Breast epithelium (tissue), 4 donors: ENCODE measurements at regions not wholly inside any gene's neighbourhood (a gene's known extent, or its start where the extent isn't known, plus 50 kb on each side); places are given as distances from the start of the nearest gene placed in this dataset.

ENCODE experiments used
- DNase-seq, 2 donors: peaks; one replicate each; pipeline ENCODE4 v3.0.0-alpha.2; 2019; ENCODE audit warnings: low spot score in 2 of 2
- H3K27ac ChIP-seq, 2 donors: fragments of 200-600 bp; sonication (generic) in 1 of 2; one replicate each; pipeline ENCODE4 v1.5.1; 2016 to 2019; ENCODE audit warnings: mild to moderate bottlenecking in 1 of 2
- H3K27me3 ChIP-seq, 2 donors: fragments of 200-600 bp; sonication (generic) in 1 of 2; one replicate each; pipeline versions ENCODE4 v1.5.1 to v1.6.0; 2017 to 2019; ENCODE audit warnings: control low read depth in 1 of 2, mild to moderate bottlenecking in 1 of 2
- H3K36me3 ChIP-seq: fragments of 200-600 bp; one replicate; pipeline ENCODE4 v1.5.1; 2019
- H3K4me1 ChIP-seq, 2 donors: fragments of 200-600 bp; sonication (generic); one replicate each; pipeline ENCODE4 v1.5.1; 2016 to 2019; ENCODE audit warnings: control low read depth in 1 of 2
- H3K4me3 ChIP-seq, 3 donors: fragments of 200-600 bp; sonication (generic); 1 replicate in 2 of 3; 2 replicates in 1 of 3; pipeline ENCODE4 v1.5.1; 2016 to 2019; ENCODE audit warnings: mild to moderate bottlenecking in 3 of 3, moderate library complexity in 2 of 3
- H3K9me3 ChIP-seq, 2 donors: fragments of 200-600 bp; sonication (generic) in 1 of 2; one replicate each; pipeline ENCODE4 v1.5.1; 2016 to 2019; ENCODE audit warnings: control low read depth in 1 of 2
- POLR2A ChIP-seq: fragments of 450-650 bp; IDR thresholded peaks from one replicate; pipeline ENCODE4 v1.6.1; 2016; ENCODE audit warnings: antibody characterized with exemption, mild to moderate bottlenecking, moderate library complexity
- POLR2AphosphoS5 ChIP-seq, 3 donors: sonication (generic); formaldehyde crosslinking; IDR thresholded peaks; one replicate each; pipeline ENCODE4 v1.6.1; 2017; ENCODE audit warnings: antibody characterized with exemption in 3 of 3
- intact Hi-C: fragments of 100-400 bp; cut with DNase I; formaldehyde crosslinking; loops from one replicate; pipeline ENCODE4 v1.15.1; 2023; ENCODE audit warnings: low total_unique reads
- TF ChIP-seq, protein P1 (sequence below), 3 donors: fragments of 450-650 bp; IDR thresholded peaks; one replicate each; pipeline ENCODE4 v1.5.1; 2016 to 2017; ENCODE audit warnings: antibody characterized with exemption in 3 of 3, mild to moderate bottlenecking in 3 of 3, moderate library complexity in 3 of 3

DNA sequence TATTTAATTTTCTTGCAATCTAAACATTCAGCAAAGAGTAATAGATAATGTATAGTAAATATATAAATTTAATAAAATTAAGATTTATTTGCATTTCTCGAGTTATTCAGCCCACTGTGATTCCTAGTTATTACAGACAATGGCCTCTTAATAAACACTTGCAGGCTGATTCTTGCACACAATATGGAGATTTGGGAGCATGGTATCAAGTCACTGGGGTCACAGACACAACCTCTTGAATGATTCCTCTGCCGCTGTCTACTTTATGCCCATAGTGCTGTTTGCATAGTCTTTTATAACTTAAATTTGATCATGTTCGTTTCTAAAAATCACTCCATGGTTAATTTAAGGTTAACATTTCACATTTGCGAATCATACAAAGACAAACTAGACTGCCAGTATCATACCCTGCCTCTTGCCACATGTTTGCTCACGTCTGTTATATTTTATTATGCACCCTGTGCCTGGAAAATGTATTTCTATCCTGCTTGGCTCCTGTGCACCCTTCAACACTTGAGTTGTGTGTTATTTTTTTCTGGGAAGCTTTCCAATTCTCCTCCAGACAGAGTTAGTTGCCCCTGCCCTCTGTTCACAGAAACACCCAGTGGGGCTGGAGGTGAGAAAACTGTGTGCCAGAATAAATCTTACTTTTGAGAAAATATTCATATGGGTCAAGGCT lies 206.3 kb upstream of the ROBO1 start:
- H3K36me3 ChIP-seq: no peaks in the 10 kb centered on the region
- no peaks in the 10 kb centered on the region for H3K27me3 ChIP-seq
- H3K9me3 ChIP-seq: no peaks in the 10 kb centered on the region
- DNase-seq: no peak
- H3K4me3 ChIP-seq: no peak overlapping the region
- TF ChIP-seq, protein P1, sequence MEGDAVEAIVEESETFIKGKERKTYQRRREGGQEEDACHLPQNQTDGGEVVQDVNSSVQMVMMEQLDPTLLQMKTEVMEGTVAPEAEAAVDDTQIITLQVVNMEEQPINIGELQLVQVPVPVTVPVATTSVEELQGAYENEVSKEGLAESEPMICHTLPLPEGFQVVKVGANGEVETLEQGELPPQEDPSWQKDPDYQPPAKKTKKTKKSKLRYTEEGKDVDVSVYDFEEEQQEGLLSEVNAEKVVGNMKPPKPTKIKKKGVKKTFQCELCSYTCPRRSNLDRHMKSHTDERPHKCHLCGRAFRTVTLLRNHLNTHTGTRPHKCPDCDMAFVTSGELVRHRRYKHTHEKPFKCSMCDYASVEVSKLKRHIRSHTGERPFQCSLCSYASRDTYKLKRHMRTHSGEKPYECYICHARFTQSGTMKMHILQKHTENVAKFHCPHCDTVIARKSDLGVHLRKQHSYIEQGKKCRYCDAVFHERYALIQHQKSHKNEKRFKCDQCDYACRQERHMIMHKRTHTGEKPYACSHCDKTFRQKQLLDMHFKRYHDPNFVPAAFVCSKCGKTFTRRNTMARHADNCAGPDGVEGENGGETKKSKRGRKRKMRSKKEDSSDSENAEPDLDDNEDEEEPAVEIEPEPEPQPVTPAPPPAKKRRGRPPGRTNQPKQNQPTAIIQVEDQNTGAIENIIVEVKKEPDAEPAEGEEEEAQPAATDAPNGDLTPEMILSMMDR (IDR thresholded peaks at IDR 0.05): no peak
- no peak for TF ChIP-seq POLR2AphosphoS5 (IDR thresholded peaks at IDR 0.05)
- no peak for TF ChIP-seq POLR2A
- no peaks in the 10 kb centered on the region for H3K4me1 ChIP-seq
- intact Hi-C loops: no loop called here
- H3K27ac ChIP-seq: no peak overlapping the region

DNA sequence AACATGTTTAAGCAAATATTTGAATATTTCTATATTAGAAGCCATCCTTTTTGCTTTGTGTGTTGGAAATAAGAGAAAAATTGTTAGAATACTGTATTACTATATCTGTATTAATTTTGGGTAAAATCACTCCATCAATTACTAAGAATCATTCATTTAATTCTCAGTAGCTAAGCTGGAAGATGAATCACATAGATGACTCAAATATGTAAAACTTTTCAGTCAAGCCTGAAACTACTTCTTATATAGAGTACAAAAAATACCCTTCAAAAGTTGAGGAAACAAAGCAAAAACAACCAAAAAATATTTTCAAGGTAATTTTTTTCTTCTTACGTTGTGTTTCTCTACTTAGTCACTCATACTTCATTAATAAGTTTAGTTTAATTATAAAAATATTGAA lies 205.7 kb upstream of the ROBO1 start:
- Histone ChIP-seq H3K27me3 (no peaks in the 10 kb centered on the region), H3K4me3 (no peak overlapping the region), H3K4me1 (no peaks in the 10 kb centered on the region), H3K9me3 (no peaks in the 10 kb centered on the region), H3K27ac (no peak overlapping the region), H3K36me3 (no peaks in the 10 kb centered on the region)
- no peak for DNase-seq
- intact Hi-C loops: no loop called here
- no peak for TF ChIP-seq POLR2A
- TF ChIP-seq POLR2AphosphoS5 (IDR thresholded peaks at IDR 0.05): no peak
- TF ChIP-seq, protein P1 (IDR thresholded peaks at IDR 0.05): no peak

DNA sequence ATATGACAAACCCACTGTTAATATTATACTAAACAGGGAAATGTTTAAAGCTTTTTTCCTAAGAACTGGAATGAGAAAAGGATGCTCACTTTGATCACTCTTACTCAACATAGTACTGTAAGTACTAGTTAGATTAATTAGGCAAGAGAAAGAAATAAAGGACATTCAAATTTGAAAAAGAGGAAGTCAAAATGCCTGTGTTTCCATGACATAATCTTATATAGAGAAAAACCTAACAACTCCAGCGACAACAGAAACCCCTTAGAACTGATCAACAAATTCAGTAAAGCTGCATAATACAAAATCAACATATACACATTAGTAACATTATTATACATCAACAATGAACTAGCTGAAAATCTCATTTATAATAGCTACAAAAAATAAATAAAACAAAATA lies 200.6 kb upstream of the ROBO1 start:
- H3K4me1 ChIP-seq: no peaks in the 10 kb centered on the region
- TF ChIP-seq, protein P1 (IDR thresholded peaks at IDR 0.05): no peak
- TF ChIP-seq POLR2AphosphoS5 (IDR thresholded peaks at IDR 0.05): no peak
- no peak for TF ChIP-seq POLR2A
- H3K9me3 ChIP-seq: peaks cover 0 to 7% of the 10 kb centered on the region in 2 donors
- H3K36me3 ChIP-seq: no peaks in the 10 kb centered on the region
- H3K27me3 ChIP-seq: no peaks in the 10 kb centered on the region
- H3K4me3 ChIP-seq: no peak overlapping the region
- intact Hi-C loops: no loop called here
- no peak for DNase-seq
- H3K27ac ChIP-seq: no peak overlapping the region

DNA sequence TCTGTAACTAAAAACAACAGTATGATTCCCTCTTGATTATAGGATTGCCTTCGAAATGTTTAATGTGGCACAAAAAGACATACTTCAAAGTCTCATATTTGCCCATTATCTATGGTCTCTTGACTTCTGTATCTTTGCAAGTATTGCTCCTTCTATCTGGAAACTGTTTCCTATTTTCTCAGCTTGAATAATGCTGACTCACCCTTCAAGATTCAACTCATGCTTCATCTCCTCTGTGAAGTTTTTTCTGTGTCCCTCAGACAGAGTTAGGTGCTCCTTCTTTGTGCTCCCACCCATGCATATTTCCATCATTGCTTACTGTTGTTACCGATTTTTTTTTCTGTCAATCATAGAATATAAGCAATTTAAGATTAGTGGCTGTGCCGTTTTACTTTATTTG lies 192.8 kb upstream of the ROBO1 start:
- DNase-seq: no peak
- H3K27me3 ChIP-seq: no peaks in the 10 kb centered on the region
- no peak overlapping the region for H3K27ac ChIP-seq
- no peaks in the 10 kb centered on the region for H3K36me3 ChIP-seq
- TF ChIP-seq POLR2A: no peak
- no peak for TF ChIP-seq POLR2AphosphoS5 (IDR thresholded peaks at IDR 0.05)
- TF ChIP-seq, protein P1 (IDR thresholded peaks at IDR 0.05): no peak
- H3K4me1 ChIP-seq: no peaks in the 10 kb centered on the region
- H3K9me3 ChIP-seq: peaks cover 0 to 7% of the 10 kb centered on the region in 2 donors
- intact Hi-C loops: no loop called here
- no peak overlapping the region for H3K4me3 ChIP-seq

DNA sequence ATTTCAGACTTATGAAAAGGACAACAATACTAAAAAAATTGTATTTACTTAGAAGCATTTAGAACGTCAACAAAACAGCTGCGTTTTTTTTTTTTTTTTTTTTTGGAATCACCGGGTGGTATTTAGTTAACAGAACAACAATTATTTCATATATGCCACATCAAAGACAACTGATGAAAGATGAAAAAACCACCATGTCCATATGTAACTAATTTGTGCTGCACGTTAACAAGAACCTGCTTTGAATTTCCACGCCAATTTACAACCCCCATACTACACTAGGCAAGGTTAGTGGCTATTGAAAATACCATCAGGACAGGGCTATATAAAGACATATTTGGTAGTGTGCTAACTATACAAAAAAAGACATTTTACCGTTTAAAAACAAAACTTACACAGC lies 189.3 kb upstream of the ROBO1 start:
- TF ChIP-seq, protein P1 (IDR thresholded peaks at IDR 0.05): no peak
- TF ChIP-seq POLR2AphosphoS5 (IDR thresholded peaks at IDR 0.05) (no peak), POLR2A (no peak)
- H3K4me3 ChIP-seq: no peak overlapping the region
- intact Hi-C loops: no loop called here

More for the DNA sequence above, 189.3 kb upstream of the ROBO1 start:
- no peak overlapping the region for H3K27ac ChIP-seq
- H3K27me3 ChIP-seq: no peaks in the 10 kb centered on the region
- no peak for DNase-seq
- H3K36me3 ChIP-seq: no peaks in the 10 kb centered on the region
- no peaks in the 10 kb centered on the region for H3K9me3 ChIP-seq
- H3K4me1 ChIP-seq: no peaks in the 10 kb centered on the region
